T follicular helper cell (primary cell): ENCODE measurements at regions not wholly inside any gene's neighbourhood (a gene's known extent, or its start where the extent isn't known, plus 50 kb on each side); places are given as distances from the start of the nearest gene placed in this dataset.

Experiments
- DNase-seq: peaks from one replicate; pipeline ENCODE4 v3.0.0-alpha.2; 2020; ENCODE audit warnings: low read depth

DNA sequence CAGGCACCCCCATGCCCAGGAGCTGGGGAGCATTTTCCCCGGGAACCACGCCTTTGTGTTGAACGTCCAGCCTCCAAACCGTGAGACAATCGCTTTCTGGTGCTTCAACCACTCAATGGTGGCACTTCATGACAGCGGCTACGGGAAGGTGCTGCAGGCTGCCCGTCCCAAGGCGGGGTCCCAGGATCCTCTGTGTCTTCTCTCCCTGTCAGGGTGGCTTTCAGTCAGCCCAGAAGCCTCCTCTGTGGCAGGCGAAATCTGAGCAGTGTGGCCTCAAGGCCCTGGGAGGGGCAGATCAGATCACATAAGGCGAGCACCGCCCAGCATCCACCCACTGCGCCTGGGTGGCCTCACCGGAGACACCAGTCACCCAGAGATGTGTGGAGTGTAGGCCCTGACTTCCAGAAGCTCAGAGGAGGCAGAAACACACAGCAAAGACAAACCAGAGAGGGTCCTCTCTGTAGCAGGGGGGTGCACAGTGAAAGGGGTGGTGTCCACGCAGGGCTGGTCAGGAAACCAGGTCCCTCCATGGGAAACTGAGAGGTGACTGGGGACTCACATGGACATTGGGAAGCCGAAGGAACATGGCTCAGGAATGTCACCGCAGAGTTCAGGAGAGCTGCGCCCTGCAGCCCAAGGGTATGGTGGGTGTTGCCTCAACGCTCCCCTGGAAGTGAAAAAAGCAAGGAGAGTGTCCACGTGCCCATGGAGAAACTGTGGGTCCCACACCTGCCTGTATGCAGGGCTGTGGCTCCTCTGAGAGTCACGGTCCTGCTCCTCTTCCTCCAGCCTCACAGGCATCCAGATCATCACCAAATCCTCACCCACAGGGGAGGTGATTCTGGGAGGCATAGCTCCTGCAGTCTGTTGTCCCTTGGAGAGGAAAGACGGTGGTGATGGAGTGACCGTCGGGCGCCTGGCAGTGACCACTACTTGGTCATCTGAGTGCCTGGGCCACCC is 1420.7 kb downstream of the TBC1D22A start:
- DNase-seq: no peak

DNA sequence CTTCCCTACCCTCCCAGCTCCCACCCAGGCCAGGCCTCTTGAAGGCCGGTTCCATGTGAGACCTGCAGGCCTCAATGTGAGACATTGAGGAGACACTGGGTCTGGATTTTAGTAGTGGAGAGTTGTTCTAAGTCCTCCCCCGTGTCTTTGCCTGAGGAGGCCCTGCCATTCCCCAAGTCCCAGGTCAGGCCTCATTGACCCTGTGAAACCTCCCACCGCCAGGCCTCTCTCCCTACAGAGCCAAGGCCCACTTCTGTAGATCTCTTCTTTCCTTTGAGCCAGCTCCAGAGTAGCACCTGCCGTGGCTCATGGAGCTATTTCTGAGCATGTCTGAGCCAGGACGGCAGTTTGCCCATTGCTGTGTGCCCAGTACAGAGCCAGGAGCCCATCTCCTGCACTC is 1419.6 kb downstream of the TBC1D22A start:
- no peak for DNase-seq

DNA sequence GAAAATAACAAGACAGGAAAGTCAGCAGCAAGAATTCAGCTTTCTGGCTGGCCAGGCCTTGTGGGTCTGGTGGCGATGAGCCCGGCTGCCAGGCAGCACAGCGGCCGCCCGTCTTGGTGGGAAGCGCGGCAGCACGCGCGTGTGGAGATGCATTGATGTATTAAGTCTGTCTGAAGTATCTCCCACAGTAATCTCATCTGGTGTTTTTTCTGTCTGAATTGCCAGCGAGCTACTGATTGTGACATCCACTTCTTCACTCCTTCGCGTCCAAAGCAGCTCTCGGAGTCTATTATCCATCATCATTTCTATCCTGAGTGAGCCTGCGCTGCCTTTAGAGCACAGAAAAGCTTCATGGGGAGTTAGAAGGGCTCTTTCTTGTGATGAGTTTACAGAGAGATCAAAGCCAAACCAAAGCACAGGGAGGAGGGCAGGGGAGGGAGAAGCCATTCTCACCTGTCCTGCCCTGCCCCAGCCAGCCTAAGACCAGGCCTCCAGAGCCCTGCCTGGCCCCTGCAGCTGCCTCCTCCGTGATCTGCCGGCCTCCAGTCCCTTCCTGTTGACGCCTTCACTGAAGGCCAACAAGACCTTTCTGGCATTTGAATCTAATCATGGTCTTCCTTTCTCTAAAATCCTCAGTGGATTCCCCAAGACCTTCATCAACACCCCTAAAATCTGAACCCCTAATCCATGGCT is 1419.0 kb downstream of the TBC1D22A start:
- DNase-seq: no peak

DNA sequence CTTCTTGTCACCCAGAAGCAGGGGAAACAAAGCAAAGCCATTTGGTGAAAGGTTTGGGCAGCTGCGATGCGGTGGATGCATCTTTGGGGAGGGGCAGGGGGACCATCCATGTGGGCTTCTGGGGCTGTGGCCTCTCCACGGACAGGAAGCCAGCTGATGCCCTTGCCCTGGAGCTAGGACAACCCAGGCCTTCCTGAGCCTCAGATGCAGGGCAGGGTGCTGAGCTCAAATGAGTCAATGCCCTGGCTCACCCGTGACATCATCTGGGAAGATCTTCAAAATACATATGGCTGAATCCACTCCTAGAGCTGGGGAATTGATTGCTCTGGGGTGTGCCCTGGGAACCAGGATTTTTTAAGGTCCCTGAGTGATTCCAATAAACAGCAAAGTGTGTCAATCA is 1418.2 kb downstream of the TBC1D22A start:
- no peak for DNase-seq

DNA sequence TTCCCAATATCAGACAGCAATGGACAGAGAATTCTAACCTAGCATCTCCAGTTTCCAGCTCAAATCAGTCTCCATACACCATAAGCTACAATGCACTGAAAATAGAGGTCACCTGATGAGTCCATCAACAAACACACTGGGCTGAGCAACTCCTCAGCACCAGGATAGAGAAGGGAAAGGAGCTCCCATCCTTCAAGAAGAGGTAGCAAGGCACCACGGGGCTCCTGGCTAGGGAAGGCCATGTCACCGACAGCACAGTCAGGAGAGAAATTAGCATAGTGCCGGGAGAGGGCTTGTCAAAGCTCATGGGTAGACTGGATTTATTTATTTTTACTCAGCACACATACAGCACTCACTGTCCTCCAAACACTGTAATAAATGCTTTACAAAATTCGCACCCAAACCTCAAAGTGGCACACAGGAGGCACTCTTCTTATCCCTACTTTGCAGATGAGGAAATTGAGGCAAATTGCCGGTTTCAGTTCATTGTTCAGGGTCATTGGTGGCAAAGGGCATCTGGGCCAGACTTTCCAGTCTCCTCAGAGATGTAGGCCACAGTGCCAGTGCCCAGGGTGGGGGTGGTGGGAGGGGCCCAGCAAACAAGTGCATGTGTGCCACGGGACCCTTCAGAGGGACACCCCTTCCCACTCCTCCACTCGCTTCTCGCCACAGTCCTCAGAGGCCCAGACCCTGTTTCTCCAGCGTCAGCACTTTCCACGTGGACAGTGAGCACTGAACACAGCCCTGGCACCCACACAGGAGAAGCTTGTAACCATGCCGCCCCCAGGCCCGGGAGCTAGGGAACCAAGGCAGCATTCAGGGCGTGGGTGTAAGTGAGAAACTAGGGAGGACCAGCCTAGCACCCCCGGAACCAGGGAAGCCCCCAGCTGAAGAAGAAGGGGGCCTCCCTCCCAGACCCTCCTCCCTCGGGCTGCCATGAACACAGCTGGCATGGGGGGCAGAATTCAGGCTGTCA is 1417.4 kb downstream of the TBC1D22A start:
- no peak for DNase-seq

DNA sequence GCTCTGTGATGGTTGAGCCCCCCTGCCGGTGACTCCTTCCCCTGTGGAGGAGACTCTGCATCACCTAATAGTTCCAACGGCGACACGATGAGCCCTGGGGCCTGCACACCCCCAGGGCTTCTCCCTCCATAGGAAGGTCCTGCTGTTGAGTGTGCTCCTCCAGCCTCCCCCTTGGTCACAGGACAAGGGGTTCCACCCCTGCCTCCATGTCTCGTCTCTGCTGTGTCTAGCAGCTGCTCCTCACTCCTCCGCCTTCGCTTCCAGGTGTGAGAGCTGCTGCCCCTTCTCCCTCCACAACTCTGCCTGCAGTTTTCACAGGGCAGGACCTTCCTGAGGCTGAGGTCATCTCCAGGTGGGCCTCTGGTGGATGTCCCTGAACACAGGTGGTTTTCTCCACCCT is 1416.1 kb downstream of the TBC1D22A start:
- DNase-seq: no peak

DNA sequence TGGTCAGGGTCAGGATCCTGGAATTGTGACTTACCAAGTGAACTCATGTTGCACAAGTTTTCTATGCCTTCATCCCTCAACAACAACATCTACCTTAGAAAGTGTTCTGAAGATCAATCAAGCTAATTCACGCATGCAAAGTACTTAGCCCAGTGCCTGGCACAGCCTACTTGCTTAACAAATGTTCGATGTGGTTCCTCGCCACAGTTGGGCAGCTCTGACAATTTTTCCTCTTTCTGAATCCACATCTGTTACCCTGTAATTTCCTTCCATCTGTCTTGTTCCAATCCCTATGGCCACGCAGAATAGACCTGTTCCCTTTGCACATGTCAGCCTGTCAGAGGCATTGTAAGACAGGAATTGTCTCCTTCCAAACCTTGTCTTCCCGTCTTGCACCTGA is 1415.2 kb downstream of the TBC1D22A start:
- no peak for DNase-seq

DNA sequence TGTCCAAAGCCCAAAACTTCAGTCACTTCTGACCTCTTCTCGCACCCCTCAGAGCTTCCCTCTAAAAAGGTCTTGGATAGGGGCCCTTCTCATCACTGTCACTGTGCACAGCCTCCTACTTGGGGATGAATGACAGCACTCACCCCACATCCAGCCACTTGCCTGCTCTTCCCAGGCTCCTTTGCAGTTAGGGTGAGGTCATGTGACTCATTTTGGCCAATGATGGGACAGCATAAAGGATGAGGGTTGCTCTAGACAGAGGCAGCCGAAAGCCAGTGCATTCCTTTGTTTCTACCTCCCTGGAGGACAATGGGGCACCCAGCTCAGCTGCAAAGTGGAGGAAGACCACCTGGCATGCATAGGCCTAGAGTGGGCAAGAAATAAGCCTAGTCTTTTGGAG is 1413.3 kb downstream of the TBC1D22A start:
- no peak for DNase-seq

DNA sequence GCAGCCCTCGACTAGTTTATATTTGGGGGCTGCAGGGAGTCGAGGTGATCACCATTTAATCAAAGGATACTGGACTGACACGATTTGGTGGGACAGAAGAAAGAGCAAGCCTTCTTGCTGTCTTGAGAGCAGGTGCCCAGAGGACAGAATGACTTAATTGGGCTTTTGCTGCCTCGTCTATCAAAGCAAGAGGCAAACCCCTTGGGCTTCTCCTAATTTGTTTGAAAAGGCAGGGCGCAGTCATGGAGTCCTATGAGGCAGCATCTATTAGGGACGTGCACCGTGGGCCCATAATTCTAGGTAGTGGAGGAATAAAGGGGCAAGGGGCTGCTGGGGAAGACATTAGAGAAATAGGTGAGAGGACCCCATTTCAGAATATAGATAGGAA is 1411.3 kb downstream of the TBC1D22A start:
- DNase-seq: no peak

DNA sequence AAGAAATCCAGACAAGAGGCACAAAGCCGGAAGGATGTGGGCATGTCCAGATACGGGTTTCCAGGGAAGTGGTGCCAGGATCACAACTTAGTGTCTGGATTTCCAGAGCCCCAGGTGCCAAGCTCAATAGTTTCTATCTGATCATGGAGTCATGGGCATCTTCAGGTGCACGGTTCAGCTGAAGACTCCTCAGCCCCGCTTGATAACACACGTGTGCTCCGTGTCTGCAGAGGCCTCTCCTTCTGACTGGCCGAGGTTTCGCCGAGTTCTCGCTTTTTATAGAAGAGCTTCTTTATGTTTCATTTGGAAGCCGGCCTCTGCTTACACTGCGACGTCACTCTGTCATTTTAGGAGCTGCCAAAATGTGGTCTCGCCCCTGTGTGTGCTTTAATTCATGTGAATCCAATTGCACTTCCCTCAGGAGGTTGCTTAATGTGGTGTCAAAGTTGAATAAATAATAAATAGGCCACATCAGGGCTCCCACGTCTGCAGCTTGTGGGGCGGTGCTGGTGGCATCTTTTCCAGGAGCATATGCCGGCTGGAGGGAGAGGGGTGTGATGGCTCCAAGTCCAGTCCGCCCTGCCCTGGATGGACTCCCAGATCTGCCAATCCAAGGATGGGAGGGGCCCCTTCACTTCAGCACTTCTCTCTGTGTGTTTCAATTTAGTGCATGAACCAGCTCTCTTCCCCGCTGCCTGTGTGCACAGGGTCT is 1410.8 kb downstream of the TBC1D22A start:
- no peak for DNase-seq

DNA sequence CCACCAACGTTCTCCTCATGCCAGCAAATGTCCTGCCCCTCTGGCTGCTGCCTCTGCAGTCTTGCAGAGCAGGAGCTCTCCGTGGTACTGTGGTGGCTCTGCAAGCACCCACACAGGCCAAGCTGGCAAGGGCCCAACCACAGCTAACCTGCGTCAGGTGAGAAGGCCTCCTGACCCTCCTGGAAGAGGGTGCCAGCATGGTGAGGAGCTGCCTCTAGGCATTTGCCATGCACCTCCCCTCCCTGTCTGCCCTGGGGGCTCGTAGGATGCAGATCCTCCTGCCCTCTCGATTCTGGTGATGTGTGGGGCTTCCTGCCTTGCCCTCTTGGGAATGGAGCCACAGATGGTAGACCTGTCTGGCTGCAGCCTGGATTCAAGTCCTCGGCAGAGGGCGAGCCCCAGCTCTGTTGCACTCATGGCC is 1408.8 kb downstream of the TBC1D22A start:
- no peak for DNase-seq

DNA sequence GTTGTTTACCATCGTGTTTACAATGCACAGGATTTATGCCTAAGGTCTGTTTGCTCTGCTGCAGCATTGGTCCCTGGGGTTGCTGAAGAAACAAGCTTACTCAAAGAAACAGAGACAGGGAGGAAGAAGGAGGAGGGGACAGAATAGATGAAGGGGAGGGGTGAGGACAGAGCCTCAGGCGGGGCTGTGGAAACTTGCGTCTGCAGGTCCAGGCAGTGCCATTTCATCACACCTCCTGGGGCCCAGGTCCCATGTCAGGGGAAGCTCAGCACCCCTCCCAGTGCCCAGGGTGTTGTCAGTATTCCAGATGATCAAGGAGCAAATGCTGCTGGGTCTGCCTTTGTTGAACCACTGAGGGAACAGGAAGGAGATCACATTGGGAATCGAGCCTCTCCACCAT is 1406.8 kb downstream of the TBC1D22A start:
- DNase-seq: no peak

DNA sequence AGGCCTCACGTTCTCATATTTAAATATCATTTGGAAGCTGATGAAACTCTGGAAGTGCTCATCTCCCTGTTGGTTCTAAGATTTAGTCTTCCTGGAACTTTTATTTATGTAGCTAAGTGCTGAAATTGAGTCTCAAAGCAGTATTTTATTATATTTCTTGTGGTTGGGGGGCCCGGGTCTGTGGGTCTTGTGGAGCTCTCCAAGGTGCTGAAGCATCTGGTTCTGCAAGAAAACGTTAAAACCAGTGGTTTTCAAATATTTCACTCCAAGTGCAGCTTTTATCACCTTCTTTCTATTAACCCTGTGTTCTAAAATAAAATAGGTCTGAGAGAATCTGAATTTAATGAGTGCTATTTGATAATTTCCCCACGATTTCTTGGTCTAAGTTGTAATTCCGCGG is 1404.8 kb downstream of the TBC1D22A start:
- DNase-seq: no peak

DNA sequence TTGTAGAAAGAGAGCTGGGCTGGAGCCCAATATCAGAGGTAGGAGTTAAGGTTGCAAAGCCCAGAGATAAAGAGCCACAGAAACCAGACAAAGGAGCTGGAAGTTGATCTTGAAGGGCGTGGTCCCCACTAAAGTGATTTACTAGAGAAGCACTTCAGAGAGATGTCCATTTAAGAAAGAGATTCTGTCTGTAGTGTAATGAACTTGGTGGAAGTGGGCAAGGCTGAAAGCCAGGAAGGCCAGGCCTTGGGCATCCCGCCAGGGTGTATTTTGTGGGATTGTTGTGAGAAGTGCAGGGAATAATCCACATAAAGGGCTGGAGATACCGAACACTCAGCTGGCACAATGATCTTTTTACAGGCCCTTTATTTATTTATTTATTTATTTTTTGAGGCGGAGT is 1398.8 kb downstream of the TBC1D22A start:
- DNase-seq: no peak

DNA sequence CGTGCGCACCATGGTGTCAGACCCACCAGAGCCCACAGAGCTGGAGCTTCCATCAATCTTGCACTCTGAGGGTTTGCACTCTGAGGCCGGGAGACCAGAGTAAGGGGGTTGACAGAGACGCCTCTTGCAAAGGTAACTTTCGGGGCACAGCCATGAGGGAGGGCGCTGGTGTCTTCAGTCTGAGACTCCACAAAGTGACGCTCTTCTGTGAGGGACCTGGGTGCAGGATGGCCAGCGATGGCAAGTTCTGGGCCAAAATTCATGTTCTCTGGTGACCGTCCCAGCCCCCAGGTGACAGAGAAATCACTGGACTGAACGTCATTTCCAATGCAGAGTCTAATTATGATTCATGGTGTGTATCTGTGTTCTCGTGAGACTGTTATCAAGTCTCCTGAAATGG is 1395.2 kb downstream of the TBC1D22A start:
- DNase-seq: no peak

DNA sequence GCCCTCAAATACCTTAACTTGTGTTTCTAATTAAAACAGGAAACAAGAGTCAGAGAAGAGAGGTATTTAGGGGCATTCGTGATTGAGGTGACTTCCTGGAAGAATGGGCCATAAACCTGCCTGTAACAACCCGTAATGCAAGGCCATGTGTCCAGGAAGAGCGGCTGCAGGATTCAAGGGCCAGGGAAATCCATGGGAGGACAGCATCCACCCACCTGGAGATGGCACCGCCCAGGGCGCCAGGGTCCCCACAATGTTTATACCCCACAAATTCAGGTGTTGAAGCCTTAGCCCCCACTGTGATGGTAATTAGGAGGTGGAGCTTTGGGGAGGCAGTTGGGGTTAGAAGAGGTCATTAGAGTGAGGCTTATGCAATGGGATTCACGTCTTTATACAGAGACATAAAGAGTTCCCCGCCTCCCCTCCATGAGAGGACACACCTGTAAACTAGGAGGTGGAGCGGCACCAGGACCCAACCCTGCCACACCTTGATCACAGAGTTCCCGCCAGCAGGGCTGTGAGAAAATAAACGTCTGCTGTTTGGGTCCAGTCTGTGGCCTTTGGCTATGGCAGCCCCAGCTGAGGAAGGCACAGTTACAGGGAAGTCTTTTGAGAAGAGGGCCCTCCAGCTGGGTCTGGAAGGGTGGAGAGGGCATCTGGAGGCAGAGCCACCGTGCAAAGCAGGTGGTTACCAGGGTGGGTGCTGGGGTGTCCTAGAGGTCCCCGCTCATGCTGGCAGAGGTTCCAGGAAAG is 1394.3 kb downstream of the TBC1D22A start:
- no peak for DNase-seq

DNA sequence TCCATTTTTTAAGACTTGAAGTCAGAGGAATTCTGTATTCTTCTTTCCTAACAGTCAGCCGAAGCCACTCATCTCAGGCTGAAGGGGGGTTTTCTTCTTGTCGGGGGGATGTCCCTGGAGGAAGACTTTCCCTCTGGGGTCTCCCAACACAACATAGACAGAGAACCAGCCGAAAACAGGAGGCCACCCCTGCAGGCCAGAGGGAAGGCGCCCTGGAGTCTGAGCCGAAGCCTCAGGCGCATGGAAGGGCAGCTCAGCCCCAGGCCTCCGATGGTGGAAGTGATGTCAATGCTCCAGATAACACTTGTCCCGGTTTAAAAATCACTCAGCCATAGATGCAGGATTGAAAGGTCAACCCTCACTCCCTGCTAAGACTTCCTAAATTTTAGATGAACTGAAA is 1393.0 kb downstream of the TBC1D22A start:
- no peak for DNase-seq

DNA sequence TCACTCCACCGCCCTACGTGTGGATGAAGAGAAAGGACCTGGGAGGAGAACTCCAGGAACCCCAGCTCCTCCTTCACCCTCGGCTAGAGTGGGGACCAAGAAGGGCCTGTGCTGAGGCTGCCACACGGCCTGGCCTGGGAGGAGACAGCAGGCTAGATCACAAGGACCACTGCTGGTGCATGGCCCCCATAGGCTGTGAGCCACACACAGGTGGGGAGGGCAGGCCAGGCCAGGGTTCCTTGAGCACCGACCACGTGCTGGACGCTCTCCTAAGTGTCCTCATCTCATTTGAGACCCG is 1392.4 kb downstream of the TBC1D22A start:
- DNase-seq: no peak

DNA sequence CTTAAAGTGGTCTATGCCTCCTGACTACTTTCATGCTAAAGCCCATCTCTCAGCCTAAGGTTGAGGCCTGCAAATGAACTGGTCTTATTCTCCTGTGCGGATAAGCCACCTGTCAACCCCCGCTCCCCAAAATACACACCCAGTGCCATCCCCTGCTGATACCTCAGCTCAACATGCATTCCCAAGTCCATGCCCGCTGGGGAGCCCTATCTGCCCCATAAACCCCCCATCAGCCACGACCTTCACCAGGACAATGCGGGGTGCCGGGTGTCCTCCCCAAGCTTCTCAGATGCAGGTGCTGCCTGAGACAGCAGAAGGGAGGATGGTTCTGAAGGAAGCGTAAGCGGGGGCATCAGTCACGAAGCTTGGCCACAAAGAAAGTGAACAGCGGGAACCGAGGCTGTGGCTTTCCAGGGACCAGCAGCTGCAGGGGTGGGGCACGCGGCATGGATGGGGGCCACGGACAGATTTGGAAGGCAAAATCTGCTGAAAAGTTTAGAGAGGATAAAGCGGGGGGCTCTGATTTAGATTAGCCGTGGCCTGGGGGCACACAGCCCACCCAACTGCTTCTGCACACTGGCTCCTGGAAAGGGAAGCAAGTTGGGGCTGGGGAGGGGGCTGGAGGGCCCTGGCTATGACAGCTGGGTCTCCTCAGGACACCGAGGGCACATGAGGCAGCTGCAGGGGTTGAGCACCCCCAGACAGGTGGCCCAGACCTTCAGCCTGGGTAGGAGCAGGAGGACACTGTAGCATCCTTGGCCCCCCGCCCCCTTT is 1391.9 kb downstream of the TBC1D22A start:
- DNase-seq: no peak

DNA sequence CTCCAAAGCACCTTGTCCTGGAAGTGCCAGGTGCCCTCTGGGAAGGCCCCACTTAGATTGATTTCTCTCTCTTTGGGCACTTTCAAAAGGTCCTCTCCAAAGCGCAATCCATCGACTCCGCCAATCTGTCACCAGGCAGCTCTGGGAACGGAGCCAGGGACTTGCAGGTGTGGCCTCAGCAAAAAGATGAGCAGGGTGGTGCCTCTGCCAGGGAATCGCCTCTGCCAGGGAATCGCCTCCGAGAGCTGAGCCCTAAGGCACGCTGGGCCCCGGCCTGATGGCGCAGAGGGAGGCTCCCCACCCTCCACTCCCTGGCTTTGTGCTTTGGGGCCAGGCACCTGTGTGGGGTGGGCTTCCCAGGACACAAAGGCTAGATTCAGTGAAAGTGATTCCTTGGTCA is 1391.3 kb downstream of the TBC1D22A start:
- DNase-seq: no peak
